Activated CD8-positive, alpha-beta memory T cell treated with anti-CD3 and anti-CD28 coated beads for 1 hour (primary cell): ENCODE measurements at regions not wholly inside any gene's neighbourhood (a gene's known extent, or its start where the extent isn't known, plus 50 kb on each side); places are given as distances from the start of the nearest gene placed in this dataset.

ENCODE experiments used
- DNase-seq, 2 donors: peaks; one replicate each; pipeline ENCODE4 v3.0.0-alpha.2; 2020; ENCODE audit warnings: low read depth in 1 of 2; ENCODE audit errors: extremely low read depth in 1 of 2

DNA sequence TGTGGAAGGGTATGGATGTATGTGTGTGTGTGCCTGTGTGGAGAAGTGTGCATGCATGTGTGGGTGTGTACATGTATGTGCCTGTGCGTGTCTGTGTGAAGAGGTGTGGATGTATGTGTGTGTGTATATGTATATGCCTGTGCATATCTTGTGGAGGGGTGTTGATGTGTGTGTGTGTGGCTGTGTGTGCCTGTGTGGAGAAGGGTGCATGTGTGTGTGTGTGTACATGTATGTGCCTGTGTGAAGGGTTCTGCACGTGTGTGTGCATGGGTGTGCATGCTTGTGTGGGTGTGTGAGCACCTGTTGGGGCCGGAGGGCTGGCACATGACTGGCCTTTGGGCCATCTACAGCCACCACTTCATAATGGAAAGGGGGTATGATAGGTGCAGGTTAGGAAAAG lies 291.4 kb downstream of the IRX2 start:
- no peak for DNase-seq

DNA sequence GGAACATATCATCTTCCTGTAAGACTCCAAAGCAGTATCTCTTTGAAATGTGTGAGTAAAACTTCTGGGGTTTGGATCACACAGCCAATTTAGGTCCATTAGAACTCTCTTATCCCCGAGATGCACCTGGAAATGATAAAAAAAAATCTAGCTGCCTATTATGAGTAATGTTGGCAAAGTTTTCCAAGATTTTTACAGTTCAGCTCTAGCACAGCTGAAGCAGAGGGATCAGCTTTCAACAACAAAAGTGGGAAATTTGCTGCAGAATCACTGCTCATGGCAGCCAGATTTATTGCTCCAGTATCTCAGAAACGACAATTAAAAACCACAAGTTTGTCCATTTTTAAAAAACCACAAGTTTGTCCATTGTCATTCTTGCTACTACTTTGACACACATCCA lies 292.2 kb downstream of the IRX2 start:
- DNase-seq: no peak

DNA sequence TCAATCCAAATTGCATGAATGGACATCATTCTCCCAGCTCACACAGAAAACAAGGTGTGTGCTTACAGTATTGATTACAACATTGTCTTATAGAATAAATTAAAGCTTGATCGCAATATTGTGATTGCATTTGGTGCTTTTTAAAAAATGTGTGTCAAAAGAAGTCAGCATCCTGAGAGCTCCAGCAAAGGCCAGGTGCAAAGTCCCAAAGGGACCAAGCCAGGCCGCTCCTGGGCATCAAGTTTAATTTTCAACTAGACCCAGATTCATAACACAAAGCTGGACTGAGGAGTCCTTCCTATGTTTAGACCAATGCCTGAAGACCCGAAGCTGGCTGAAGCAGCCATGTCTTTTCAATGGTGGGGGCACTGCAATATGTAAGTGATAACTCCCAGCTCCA lies 295.6 kb downstream of the IRX2 start:
- no peak for DNase-seq

DNA sequence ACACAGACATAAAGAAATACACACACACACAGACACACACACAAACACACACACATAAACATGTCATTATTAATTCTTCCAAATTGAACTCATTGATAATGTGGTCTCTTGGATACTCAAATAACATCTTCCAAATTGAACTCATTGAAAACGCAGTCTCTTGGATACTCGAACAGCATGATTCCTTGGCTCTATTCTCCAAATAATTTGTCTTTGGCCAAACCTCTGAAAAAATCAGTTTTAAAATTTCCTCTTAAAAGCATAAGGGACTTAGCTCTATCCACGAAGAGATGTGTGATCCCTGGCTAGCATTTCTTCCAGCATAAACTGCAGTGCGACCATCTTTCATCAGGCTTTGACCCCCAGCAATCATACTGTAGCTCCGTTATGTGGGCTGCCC lies 296.6 kb downstream of the IRX2 start:
- no peak for DNase-seq

DNA sequence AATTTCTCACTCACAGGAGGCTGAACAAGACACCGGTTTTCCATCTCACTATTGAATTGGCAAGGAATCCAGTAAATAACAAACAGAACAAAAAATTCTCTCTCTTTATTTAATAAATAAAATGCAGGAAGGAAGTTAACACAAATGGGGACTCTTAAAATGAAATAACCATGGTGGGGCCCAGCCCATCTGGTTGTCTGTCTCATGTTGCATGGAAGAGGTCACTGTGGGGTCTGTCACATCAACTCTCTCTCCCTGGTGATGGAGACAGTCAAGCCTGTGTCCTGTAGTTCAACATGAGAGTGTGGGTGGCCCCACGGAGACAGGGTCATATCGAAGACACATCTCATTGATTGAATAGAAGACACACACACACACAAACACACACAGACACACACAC lies 297.7 kb downstream of the IRX2 start:
- no peak for DNase-seq

DNA sequence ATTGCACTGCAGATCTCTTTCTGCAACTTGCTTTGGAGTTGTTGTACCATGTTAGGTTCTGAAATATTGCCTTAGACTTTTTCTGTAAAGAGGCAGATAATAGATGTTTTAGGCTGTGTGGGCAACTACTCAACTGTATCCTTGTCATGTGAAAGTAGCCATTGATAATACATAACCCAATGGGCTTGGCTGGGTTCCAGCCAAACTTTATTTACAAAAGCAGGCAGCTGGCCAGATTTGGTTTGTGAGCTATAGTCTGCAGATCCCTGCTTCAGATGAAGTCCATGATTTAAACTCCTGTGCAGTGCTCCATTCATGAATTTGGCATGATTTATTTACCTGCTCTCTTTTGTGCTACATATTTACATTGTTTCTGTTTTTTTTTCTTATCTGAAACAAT lies 300.4 kb downstream of the IRX2 start:
- DNase-seq: no peak

DNA sequence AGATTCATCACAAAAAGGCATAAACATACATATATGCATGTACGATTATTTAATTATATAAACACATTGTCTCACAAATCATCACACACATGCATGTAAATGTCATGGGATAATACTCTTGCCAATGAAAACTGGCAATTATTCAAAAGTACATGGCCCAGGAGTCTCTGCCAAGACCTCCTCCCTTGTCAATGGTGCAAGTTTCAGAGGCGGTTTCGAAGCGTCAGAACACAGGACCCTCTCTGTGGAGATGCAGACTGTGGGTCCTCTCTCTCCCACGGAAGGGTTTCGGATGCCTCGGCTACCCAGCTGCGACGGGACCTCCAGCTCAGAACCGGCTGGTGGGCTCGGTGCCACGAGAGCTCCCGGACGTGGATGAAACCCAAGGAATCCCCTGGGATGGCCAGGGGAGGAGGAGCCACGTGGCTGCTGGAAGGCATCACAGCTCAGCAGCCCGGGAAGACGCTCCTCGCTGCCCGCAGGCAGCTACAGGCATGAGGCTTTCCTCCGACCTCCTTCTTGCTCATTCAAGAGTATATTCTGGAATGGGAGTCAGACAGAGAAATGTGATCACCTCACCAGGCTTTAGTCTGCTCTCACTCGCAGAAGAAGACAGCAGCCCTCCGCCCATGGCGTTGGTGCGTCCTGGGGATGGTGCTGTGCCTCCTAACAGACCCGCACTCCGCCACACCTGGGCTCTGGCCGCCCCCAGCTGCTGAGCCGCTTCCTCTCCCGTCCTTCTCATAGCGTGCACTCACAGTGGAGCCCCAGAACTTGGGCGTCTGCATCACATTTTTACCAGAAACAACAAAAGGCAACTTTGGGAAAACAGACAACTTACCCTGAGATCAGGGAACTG lies 308.8 kb downstream of the IRX2 start:
- DNase-seq: no peak

DNA sequence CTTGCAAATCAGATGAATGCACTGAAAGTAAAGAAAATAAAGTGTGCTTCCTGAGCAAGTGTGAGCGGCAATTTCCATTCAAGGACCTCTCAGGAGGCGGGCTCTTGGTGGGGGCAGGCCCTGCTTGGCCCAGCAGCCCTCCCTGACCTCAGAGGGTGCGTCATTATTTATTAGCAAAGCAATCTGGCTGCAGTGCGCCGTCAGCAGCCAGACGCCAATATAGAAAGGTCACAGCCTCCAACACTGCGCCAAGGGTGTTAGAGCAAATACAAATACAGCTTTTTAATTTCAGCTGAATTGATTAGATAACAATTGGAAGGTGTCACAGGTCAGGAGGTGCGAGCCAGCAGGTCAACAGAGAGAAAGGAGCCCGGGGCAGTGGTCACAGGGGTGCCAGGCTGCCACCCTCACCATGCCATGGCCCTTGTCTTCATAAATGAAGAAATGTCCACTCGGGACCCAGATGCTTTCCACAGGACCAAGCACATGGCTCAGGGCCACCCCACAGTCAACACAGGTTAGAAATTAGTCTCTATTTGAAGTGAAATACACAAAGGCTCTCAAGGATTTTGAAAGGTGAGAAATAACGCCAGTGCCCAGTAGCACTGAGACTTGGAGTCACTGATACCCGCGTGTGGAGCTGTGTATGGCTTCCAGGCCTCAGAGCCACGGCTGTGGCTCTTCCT lies 309.8 kb downstream of the IRX2 start:
- DNase-seq: no peak

DNA sequence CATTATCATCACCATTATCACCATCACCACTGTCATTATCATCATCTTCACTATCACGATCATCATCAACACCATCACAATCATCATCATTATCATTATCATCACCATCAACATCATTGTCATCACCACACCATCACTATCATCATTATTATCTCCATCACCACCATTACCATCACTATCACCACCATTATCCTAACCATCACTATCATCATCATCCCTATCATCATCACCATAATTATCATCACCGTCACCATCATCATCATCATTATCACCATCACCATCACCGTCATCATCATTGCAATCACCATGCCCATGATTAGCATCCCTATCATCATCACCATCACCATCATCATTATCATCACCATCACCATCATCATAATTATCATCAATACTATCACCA lies 311.9 kb downstream of the IRX2 start:
- no peak for DNase-seq

DNA sequence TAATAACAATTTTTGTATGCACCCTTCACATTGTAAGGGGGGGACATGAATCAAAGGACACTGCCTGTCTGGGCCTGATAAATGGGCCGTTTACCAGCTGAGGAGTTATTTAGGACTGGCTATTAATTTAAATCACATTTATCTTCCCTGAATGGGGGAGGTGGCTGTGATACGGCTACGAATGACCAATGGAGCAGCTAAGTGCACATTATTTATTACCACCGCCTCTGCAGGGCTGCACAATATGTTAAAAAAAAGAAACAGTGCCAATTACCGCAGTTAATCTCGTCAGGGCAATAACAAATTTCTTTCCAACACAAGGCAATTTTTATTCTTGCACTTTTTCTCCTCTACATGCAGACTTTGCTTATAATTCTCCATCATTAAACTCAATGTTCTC lies 318.4 kb downstream of the IRX2 start:
- DNase-seq: no peak

DNA sequence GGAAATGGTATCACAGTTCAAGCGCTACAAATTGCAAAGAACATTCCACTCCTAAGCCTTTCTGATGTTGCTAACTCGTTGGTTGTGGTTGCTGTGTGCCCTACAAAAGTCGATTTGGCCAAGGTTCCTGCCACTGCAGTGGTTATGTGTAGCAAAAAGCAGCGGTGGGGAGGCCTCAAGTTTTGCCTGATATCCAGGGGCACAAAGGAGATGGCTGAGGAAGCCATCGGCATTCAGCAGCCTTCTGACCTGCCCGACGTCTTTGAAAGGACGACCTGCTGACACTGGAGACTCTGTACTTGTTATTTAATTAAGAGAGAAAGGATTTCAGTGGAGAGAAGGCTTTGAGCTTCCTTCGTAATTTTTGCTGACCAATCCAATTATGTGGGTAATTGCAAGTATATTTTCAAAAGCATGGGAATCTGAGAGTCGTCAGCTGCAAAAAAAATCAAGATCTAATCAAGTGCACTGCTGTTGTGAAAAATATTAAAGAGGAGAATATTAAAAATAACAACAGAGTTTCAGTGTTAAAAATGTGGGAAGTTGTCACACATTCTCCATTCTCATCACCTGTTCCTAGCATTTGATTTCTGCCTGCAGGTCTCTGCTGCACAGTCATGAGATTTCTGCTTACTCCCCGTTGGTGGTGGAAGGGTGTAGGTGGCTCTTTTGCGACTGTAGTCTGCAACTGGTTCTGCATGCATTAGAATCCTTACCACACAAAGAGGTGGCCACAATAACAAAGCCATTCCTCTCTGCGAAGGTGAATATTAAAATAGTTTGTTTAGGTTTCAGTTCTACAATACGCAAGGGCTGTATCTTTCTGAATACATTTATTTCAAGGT lies 319.2 kb downstream of the IRX2 start:
- no peak for DNase-seq

DNA sequence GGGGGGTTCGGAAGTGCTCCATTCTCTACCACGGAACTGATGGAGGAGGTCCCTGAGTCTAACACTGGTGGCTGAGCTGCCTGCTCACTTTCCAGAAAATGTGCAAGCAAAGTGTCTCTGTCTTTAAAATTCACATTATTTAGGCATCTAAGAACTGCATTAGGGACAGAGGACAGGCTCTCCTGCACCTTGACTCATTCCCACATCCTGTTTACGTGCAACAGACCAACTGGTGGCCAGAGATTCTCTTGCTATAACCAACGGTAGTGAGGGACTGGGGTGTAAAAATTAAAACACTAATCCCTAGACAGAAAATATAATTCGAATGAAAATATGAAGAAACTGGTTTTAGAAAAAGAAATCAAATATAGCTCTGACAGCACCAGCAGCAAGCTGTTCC lies 320.9 kb downstream of the IRX2 start:
- no peak for DNase-seq

DNA sequence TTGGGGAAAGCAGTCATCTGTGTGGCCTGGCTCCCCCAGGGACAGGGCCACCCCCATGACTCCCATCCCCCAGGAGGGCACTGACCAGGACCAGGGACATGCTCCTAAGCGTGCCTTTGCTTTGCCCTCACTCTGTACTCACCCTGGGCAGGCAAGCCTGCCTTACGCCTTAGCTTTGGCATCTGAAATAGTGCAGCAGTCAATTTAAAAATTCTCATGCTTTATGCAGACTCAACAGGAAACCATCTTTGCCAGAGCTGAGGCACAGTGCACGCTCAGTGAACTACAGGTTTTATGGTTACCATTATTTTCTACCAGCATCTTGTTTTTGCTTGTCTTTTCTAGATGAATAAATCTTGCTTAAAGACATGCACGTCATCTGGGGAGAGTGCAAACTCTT lies 323.5 kb downstream of the IRX2 start:
- DNase-seq: no peak

DNA sequence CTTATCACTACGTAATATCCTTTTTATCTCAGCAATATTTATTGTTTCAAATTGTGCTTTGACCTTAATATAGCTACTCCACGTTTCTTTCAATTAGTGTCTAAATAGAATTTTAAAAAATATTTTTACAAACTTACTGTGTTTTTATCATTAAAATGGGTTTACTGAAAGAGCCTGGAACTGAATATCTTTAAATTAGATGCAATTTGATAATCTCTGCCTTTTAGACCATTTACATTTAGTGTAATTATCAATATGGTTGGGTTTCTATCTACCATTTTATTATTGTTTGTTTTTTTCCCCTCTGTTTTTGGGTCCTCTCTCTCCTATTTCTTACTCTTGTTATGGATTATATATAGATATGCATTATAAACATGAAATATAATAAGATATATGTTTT lies 327.8 kb downstream of the IRX2 start:
- no peak for DNase-seq

DNA sequence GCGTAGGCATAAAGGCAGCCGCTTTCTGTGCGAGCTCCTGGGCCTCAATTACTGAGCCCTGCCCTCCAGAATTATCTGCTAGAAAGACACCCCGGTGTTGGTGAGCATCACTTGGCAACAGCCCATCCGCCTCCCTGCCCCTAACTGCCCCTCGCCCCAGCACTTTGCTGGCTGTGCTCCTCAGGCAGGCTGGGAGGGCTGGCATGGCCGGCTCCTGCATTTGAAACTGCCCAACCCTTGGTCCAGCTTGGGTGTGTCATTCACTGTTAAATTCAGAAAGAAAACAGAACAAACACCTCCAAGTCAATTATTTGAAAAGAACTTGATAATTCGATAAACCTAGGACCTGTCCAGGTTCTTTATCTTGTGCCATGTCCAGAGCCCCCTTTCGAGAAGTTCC lies 334.2 kb downstream of the IRX2 start:
- DNase-seq: no peak

DNA sequence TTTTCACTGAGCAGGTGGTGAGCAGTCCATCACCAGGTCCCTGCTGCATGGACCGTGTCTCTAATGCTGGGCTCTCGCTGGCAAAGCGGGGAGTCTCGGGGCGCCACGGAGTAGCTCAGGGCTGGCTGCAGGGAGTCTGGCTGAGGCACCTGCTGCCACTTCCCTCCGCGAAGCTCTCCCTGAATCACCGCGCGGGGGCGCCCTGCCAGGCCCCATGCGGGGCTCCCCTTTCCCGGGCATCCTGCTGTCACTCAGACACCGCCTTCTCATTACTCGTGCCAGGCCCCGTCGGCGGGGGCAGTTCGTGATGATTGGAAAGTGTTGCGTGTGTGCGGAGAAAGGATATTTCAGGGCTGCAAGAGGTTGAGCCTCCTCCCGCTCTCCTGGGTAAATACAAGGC lies 335.8 kb downstream of the IRX2 start:
- no peak for DNase-seq

DNA sequence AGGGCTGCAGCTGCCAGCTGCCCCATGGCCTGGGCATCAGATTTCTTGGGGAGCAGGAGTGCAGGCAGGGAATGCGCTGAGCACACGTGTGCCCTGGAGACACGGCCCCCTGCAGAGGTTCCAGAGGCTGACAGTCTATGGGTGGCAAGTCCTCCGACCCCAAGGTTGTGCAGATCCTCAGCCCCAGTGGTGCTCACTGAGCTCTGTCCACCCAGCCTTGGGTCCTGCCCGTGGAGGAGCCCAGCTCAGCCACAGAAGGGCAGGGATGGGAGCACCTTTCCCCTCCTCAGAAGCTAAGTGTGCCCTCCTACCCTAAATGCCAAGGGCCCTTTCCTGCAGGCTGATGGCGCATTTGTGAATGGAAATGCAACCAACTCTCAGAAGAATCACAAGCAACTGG lies 341.0 kb downstream of the IRX2 start:
- DNase-seq: no peak

DNA sequence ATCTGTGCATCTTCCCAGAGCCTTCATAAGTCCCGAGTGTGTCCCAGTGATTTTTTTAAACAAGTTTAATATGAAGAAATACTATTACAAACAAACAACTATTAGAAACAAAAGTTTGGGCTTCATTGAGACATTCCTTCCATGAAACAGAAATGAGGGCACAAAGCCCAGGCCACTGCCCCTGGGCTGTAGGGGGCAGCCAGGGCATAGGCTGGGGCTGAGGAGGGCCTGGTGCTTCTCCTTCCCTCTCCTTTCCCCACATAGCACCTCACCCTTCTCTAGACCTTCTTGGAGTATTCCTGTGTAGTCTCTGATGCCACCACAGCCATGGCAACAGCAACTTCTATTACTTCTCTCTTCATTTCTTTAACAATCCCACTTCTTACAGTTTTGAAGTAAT lies 348.2 kb downstream of the IRX2 start:
- no peak for DNase-seq

DNA sequence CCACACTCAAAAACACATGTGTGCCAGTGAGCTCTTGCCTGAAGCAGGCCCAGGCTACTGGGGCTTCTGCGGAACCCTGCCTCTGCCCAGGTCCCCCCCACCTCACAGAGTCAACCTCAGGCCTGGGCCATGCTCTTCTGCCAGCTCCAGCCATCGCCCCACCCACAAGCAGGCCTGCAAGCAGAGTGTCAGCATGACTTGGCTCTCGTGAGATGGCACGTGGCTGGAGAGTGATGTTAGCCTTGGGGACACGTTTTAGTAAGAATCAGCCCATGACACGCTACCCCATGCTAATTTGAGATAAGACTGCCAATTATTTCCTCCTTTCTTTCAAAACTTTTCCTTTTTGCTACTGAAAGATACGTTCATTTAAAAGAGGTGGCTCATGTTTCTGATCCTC lies 351.7 kb downstream of the IRX2 start:
- DNase-seq: no peak

DNA sequence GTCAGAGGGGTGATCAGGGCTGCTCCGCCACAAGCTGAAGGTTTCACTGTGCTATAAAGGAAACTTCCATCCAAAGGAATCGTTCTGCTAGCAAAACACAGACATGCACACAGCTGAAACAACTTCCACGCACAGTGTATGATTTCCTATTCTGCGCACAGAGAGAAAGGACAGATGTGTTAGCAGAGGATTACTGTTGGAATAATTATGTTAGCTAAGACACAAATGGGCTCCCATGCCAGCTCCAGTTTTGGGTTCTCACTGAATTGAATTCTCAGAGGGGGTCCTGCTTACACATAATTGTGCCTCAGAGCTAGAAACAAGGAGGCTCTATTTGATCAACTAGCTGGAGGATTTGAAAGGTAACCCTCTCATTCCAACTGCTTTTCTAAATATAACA lies 352.4 kb downstream of the IRX2 start:
- no peak for DNase-seq

DNA sequence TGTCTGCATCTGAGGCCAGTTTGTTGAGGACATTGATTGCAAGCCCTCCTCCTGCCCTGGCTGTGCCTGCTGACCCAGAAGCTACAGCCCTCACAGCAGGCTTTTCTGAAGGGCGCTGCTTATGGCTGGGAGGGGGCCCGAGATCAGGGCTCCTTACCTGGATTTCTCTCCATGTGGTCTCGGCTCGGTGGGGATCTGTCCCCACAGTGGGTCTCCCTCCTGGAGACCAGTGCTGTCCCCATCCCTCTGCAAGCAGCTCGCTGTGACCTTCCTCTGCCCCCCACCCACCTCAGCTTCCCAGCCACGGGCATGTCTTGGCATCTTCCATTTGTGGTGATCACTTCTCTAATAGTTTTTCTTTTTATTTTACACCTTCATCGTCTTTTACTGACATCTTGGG lies 357.9 kb downstream of the IRX2 start:
- no peak for DNase-seq

DNA sequence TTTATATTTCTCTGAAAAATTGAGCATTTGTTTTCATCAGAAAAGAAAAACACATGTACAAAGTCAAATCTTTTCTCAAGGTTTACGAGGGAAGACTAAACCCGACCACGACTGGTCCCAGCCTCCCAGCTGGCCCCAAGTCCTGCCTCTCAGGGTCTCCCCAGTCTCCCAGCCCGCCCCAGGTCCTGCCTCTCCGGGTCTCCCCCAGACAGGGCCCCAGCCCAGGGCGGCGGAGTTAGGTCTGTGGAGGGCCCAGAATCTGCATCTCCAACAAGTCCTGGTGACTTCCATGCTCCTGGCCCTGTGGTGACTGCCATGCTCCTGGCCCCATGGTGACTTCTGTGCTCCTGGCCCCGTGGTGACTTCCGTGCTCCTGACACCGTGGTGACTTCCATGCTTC lies 359.9 kb downstream of the IRX2 start:
- no peak for DNase-seq
